ENCODE measurements at regions not wholly inside any gene's neighbourhood (a gene's known extent, or its start where the extent isn't known, plus 50 kb on each side); places are given as distances from the start of the nearest gene placed in this dataset.
"Not testable (repeated sequence)": the region's sequence is repeated elsewhere in the genome, so short reads cannot be mapped to it uniquely, and the experiment has no call there.

DNA sequence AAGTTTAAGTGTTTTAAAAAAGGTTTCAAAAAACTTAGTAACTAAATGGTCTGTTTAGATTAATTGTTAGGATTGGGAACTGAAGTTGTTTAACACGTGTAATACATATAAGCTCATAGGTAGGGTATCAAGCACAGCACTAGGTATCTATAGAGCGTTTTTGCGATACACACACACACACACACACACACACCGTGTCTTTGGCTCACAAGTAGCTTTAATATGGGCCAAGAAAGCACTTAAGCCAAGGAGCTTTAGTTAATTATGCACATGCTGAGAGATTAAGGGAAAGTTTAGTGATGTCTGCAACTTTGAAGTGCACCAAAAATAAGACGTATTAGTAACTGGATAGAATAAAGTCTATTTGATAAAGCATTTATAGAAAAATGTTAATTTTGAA lies 93.8 kb upstream of the CNTNAP2 start:
- TF ChIP-seq, protein P1, sequence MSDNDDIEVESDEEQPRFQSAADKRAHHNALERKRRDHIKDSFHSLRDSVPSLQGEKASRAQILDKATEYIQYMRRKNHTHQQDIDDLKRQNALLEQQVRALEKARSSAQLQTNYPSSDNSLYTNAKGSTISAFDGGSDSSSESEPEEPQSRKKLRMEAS (IDR thresholded peaks at IDR 0.05; ENCODE audit: low read depth, low read length): no peak
- TF ChIP-seq POLR2A (IDR thresholded peaks at IDR 0.05; ENCODE audit: extremely low read depth, insufficient read length): no peak
- TF ChIP-seq, protein P2, sequence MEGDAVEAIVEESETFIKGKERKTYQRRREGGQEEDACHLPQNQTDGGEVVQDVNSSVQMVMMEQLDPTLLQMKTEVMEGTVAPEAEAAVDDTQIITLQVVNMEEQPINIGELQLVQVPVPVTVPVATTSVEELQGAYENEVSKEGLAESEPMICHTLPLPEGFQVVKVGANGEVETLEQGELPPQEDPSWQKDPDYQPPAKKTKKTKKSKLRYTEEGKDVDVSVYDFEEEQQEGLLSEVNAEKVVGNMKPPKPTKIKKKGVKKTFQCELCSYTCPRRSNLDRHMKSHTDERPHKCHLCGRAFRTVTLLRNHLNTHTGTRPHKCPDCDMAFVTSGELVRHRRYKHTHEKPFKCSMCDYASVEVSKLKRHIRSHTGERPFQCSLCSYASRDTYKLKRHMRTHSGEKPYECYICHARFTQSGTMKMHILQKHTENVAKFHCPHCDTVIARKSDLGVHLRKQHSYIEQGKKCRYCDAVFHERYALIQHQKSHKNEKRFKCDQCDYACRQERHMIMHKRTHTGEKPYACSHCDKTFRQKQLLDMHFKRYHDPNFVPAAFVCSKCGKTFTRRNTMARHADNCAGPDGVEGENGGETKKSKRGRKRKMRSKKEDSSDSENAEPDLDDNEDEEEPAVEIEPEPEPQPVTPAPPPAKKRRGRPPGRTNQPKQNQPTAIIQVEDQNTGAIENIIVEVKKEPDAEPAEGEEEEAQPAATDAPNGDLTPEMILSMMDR (IDR thresholded peaks at IDR 0.05; ENCODE audit: low read depth, low read length): no peak
- TF ChIP-seq MYC (IDR thresholded peaks at IDR 0.05; ENCODE audit: low read depth, low read length): no peak
- H3K4me3 ChIP-seq (ENCODE audit: low read depth, low read length): no peak overlapping the region
- DNase-seq (ENCODE audit: low read depth): no peak

DNA sequence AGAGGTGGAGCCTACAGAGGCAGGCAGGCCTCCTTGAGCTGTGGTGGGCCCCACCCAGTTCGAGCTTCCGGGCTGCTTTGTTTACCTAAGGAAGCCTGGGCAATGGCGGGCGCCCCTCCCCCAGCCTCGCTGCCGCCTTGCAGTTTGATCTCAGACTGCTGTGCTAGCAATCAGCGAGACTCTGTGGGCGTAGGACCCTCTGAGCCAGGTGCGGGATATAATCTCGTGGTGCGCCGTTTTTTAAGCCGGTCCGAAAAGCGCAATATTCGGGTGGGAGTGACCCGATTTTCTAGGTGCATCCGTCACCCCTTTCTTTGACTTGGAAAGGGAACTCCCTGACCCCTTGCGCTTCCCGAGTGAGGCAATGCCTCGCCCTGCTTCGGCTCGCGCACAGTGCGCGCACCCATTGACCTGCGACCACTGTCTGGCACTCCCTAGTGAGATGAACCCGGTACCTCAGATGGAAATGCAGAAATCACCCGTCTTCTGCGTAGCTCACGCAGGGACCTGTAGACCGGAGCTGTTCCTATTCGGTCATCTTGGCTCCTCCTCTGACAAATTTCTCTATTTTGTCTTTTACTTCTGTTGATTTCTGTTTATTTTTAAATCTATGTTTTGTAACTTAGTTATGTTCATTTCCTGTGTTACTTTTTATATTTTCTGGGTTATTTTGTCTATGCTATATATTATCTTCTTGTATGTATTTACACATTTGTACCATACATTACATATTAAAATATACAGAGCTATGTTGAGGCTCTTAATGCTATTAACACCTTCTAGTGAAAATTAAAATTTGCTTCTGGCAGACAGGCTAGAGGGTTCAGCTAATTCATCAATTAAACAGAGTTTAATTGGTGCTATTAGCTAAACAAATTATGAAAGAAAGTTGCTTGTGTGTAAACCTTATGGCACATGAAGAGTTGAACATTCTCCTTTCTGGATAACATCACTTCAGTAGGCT lies 97.3 kb upstream of the CNTNAP2 start:
- not testable (repeated sequence) for H3K4me3 ChIP-seq (ENCODE audit: low read depth, low read length); DNase-seq (ENCODE audit: low read depth)

DNA sequence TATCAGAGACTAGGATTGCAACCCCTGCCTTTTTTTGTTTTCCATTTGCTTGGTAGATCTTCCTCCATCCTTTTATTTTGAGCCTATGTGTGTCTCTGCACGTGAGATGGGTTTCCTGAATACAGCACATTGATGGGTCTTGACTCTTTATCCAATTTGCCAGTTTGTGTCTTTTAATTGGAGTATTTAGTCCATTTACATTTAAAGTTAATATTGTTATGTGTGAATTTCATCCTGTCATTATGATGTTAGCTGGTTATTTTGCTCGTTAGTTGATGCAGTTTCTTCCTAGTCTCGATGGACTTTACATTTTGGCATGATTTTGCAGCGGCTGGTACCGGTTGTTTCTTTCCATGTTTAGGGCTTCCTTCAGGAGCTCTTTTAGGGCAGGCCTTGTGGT lies 99.2 kb upstream of the CNTNAP2 start:
- DNase-seq (ENCODE audit: low read depth); H3K4me3 ChIP-seq (ENCODE audit: low read depth, low read length): not testable (repeated sequence)

DNA sequence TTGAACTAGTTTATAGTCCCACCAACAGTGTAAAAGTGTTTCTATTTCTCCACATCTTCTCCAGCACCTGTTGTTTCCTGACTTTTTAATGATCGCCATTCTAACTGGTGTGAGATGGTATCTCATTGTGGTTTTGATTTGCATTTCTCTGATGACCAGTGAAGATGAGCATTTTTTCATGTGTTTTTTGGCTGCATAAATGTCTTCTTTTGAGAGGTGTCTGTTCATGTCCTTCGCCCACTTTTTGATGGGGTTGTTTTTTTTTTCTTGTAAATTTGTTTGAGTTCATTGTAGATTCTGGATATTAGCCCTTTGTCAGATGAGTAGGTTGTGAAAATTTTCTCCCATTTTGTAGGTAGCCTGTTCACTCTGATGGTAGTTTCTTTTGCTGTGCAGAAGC lies 102.4 kb upstream of the CNTNAP2 start:
- H3K4me3 ChIP-seq (ENCODE audit: low read depth, low read length); DNase-seq (ENCODE audit: low read depth): not testable (repeated sequence)

DNA sequence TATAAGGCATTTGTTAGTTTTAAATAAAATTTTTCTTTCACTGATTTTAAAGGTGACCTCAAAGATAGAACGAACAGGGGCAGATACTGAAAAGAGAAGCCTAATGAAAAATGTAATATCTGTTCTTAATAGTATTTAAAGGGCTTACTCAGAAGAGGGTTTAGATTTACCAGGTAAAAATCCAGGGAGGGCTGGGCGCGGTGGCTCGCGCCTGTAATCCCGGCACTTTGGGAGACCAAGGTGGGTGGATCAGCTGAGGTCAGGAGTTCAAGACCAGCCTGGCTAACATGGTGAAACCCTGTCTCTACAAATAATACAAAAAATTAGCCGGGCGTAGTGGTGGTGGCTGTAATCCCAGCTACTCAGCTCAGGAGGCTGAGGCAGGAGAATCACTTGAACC lies 108.3 kb upstream of the CNTNAP2 start:
- TF ChIP-seq, protein P2 (IDR thresholded peaks at IDR 0.05; ENCODE audit: low read depth, low read length): no peak
- TF ChIP-seq POLR2A (IDR thresholded peaks at IDR 0.05; ENCODE audit: extremely low read depth, insufficient read length) (no peak), MYC (IDR thresholded peaks at IDR 0.05; ENCODE audit: low read depth, low read length) (no peak)
- TF ChIP-seq, protein P1 (IDR thresholded peaks at IDR 0.05; ENCODE audit: low read depth, low read length): no peak
- no peak for DNase-seq (ENCODE audit: low read depth)
- no peak overlapping the region for H3K4me3 ChIP-seq (ENCODE audit: low read depth, low read length)

DNA sequence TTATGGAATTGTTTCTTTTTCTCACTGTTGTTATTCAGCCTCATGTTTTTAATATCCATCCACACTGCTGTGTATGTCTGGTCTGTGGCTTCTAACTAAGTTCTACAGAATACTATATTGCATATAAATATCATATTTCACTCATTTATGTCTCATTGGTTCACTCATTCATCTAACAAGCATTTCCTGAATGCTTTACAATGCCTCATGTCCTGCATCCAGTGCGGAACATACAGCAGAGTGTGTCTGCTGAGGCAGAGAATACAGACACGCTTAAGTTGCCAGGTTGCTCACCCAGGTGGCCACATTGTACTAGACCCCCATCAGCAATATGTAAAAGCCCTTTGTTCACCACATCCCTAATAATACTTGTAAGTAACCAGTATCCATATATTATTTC lies 111.8 kb upstream of the CNTNAP2 start:
- no peak for DNase-seq (ENCODE audit: low read depth)
- no peak overlapping the region for H3K4me3 ChIP-seq (ENCODE audit: low read depth, low read length)
- TF ChIP-seq, protein P2 (IDR thresholded peaks at IDR 0.05; ENCODE audit: low read depth, low read length): no peak

DNA sequence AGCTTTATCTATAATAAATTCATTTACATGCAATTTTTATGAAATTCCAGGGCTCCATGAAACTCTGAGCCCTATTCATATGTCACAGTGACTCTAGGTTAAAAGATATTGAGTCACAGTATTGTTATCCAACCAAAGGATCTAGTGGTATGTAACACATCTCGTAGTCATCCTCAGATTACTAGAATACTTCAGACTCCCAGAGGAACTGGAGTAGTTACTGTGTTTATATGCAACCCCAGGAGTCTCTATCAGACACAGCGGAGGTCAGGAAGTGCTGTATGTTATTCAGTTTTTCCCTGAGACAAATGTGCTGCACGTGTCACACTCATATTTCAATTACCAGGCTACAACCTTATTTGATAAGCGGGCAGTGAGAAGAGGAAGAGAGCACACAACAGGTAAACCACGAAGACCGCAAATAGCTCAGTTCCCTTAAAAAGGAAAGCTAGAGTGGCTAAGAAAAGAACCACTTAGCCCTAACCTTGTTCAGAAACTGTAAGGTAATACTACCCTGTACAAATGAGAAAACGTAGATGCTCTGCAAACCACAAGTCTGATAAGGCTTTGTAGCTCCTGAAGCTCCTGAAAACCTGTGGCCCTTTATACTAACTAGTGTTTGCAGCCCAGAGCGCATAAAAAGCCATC lies 114.0 kb upstream of the CNTNAP2 start:
- TF ChIP-seq MYC (IDR thresholded peaks at IDR 0.05; ENCODE audit: low read depth, low read length) (no peak), POLR2A (IDR thresholded peaks at IDR 0.05; ENCODE audit: extremely low read depth, insufficient read length) (no peak)
- TF ChIP-seq, protein P1 (IDR thresholded peaks at IDR 0.05; ENCODE audit: low read depth, low read length): no peak
- TF ChIP-seq, protein P2 (IDR thresholded peaks at IDR 0.05; ENCODE audit: low read depth, low read length): no peak
- DNase-seq (ENCODE audit: low read depth): no peak
- no peak overlapping the region for H3K4me3 ChIP-seq (ENCODE audit: low read depth, low read length)

All from NB4 (cell line).